HUES64 (cell line): ENCODE measurements at regions not wholly inside any gene's neighbourhood (a gene's known extent, or its start where the extent isn't known, plus 50 kb on each side); places are given as distances from the start of the nearest gene placed in this dataset.
"Not testable (repeated sequence)": the region's sequence is repeated elsewhere in the genome, so short reads cannot be mapped to it uniquely, and the experiment has no call there.

Experiments used
- H3K27ac ChIP-seq: 2 replicates; pipeline ENCODE4 v1.7.0; 2013; ENCODE audit warnings: low read depth, low read length, inconsistent platforms
- H3K27me3 ChIP-seq: 2 replicates; pipeline ENCODE4 v1.6.1; 2013; ENCODE audit warnings: mild to moderate bottlenecking, low read length; ENCODE audit not compliant: insufficient read depth
- H3K36me3 ChIP-seq: 2 replicates; pipeline ENCODE4 v1.6.1; 2013; ENCODE audit warnings: mild to moderate bottlenecking, low read length; ENCODE audit not compliant: insufficient read depth
- H3K4me1 ChIP-seq: 2 replicates; pipeline ENCODE4 v1.6.1; 2013; ENCODE audit warnings: mild to moderate bottlenecking, low read length, moderate library complexity; ENCODE audit not compliant: insufficient read depth
- H3K4me3 ChIP-seq: 2 replicates; pipeline ENCODE4 v1.5.1; 2013; ENCODE audit warnings: mild to moderate bottlenecking, low read length, moderate library complexity
- H3K9ac ChIP-seq: 2 replicates; pipeline ENCODE4 v1.6.1; 2013; ENCODE audit warnings: mild to moderate bottlenecking, low read depth, low read length
- H3K9me3 ChIP-seq: 2 replicates; pipeline ENCODE4 v1.6.1; 2013; ENCODE audit warnings: low read depth, low read length; ENCODE audit not compliant: insufficient read depth
- WGBS: fragments of 150-250, 120-280 bp; methylation state at CpG from one replicate; pipeline ENCODE4 v1.1.7; 2013; ENCODE audit warnings: missing lambda C conversion rate; 5-methylcytosine and 5-hydroxymethylcytosine counted together

DNA sequence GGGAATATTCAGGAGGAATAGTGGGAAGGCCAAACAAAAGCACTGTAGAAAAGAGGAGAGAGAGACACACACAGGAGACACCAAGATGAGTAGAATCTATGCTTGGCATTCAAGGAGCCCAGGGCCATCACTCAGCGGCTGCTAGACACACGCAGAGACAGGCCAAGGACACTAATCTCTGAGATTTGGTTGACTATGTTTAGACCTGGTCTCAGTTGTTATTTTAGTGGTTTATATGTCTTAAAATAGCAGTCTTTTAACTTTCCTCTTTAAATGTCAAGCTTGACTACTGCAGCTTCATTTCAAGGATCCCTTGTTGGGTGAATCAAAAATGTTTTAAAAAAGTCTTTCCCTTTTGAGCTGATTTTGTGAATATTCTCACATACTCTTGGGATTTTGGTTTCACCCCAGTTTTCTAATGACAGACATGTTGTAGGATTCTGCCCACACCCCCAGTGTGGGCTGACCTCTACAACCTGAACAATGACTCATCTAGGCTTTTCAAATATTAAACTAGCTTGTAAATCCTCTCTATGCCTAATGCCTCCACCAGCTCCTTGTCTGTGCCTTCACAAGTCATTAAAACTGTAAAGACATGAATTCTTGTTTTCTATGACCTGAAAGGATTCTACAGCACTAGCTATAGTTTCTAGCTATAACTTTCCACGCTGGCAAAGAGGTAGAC is 142.7 kb upstream of the EXOC2 start:
- Histone ChIP-seq H3K27me3 (no peaks in the 10 kb centered on the region), H3K27ac (no peak overlapping the region), H3K9me3 (peaks cover 15% of the 10 kb centered on the region; the same call in 1 of the 2 replicates), H3K4me1 (peaks cover 9% of the 10 kb centered on the region; the same call in 1 of the 2 replicates), H3K36me3 (no peaks in the 10 kb centered on the region), H3K4me3 (no peak overlapping the region), H3K9ac (no peak overlapping the region)
- 86% methylated on average over 3 of the region's 3 CpGs for WGBS

DNA sequence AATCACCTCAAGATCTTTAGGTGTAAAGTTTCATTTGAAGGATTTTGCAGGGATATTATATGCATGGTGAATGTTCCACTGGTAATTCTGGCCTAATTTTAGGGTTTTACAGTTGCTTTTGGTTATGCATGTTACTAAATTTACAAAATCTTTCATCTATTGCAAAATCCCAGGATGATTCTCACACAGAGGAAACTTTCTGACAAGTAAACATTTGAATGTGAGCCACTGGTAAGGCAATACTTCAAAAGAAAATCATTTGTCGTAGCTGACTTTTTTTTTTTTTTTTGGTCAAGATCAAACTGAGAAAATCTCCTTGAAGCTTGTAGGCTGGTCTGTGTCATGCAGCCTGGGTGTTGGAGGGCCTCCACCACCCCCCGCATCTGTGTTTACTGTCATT is 141.9 kb upstream of the EXOC2 start:
- peaks cover 7% of the 10 kb centered on the region; the same call in 1 of the 2 replicates for H3K9me3 ChIP-seq
- no peaks in the 10 kb centered on the region for H3K36me3 ChIP-seq
- H3K9ac ChIP-seq: no peak overlapping the region
- H3K4me1 ChIP-seq: peaks cover 17% of the 10 kb centered on the region
- H3K27ac ChIP-seq: no peak overlapping the region
- no peaks in the 10 kb centered on the region for H3K27me3 ChIP-seq
- H3K4me3 ChIP-seq: no peak overlapping the region
- WGBS: 83% methylated on average over 1 of the region's 2 CpGs

DNA sequence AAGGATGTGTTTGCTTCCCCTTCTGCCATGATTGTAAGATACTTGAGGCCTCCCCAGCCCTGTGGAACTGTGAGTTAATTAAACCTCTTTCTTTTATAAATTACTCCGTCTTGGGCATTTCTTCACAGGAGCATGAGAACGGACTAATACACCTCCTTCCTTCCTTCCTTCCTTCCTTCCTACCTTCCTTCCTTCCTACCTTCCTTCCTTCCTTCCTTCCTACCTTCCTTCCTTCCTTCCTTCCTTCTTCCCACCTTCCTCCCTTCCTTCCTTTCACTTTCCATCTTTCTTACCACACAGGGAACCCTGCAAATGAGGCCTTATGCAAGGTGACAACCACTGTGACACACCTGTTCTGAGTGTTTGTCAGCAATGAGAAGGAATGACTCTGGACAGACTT is 141.3 kb upstream of the EXOC2 start:
- no peaks in the 10 kb centered on the region for H3K27me3 ChIP-seq
- no peaks in the 10 kb centered on the region for H3K36me3 ChIP-seq
- peaks cover 4% of the 10 kb centered on the region; the same call in 1 of the 2 replicates for H3K9me3 ChIP-seq
- no peak overlapping the region for H3K9ac ChIP-seq
- no peak overlapping the region for H3K27ac ChIP-seq
- 89% methylated on average over 2 of the region's 2 CpGs for WGBS
- peaks cover 21% of the 10 kb centered on the region for H3K4me1 ChIP-seq
- H3K4me3 ChIP-seq: no peak overlapping the region

DNA sequence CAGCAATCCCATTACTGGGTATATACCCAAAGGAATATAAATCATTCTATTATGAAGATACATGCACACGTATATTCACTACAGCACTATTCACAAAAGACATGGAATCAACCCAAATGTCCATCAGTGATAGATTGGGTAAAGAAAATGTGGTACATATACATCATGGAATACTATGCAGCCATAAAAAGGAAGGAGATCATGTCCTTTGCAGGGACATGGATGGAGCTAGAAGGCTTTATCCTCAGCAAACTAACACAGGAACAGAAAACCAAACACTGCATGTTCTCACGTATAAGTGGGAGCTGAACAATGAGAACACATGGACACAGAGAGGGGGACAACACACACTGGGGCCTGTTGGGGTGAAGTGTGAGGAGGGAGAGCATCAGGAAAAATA is 139.9 kb upstream of the EXOC2 start:
- H3K9ac ChIP-seq, H3K36me3 ChIP-seq, H3K27me3 ChIP-seq, H3K9me3 ChIP-seq, H3K4me3 ChIP-seq, H3K27ac ChIP-seq: not testable (repeated sequence)
- WGBS: 94% methylated on average over 1 of the region's 2 CpGs
- peaks cover 25% of the 10 kb centered on the region for H3K4me1 ChIP-seq

DNA sequence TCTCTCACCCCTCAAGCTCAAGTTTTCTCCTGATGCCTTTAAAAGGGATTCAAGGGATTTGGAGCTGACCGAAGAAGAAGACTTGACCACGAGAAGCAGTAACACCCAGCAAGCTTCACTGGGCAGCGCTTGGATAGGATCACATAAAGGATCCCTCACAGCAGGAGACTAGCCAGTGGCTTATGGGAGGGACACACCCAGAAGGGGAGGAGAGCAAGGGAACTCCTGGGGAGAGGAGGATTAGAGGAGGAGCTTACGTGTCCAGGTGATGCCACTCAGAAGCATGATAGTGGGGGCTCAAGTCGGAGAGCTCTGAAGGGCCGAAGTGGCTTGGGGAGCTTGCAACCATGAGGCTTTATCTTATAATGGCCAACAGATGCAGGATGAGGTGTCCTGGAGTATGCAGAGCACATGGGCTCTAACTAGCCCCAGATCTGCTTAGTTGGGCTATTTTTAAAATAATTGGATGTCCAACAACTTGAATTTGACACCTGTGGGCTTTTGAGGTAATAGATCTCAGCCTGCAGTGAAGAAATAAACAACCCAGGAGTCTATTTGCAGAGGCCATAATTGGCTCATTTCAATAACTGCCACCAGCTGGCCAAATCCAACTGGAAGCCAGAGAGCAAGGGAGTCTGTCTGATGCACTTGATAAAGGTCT is 137.9 kb upstream of the EXOC2 start:
- H3K36me3 ChIP-seq: no peaks in the 10 kb centered on the region
- H3K4me3 ChIP-seq: no peak overlapping the region
- H3K9me3 ChIP-seq: peaks cover 19% of the 10 kb centered on the region
- no peak overlapping the region for H3K27ac ChIP-seq
- WGBS: 91% methylated on average over 6 of the region's 6 CpGs
- no peaks in the 10 kb centered on the region for H3K27me3 ChIP-seq
- H3K9ac ChIP-seq: no peak overlapping the region
- H3K4me1 ChIP-seq: peaks cover 25% of the 10 kb centered on the region

DNA sequence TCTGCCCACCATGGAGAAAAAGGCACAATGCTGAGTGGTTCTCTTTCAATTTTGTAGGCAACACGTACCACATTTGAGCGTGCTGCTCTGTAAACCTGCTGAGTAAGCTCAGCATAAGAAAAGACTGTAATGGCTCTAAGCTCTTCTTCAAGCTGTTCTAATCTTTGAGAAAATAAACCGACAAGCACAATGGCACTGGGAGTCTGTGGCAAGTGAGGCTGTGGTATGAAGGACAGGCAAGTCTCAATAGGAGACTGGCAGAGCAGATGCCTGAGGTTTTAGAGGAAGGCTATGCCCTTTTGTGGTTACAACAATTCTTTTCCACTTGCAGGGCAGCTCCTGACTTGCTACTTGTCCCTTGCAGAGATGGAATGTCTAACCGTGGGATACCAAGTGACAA is 136.7 kb upstream of the EXOC2 start:
- no peaks in the 10 kb centered on the region for H3K27me3 ChIP-seq
- H3K4me3 ChIP-seq: no peak overlapping the region
- H3K9me3 ChIP-seq: peaks cover 19% of the 10 kb centered on the region
- H3K4me1 ChIP-seq: peaks cover 17% of the 10 kb centered on the region
- 13% methylated on average over 4 of the region's 4 CpGs for WGBS
- H3K36me3 ChIP-seq: no peaks in the 10 kb centered on the region
- peak overlapping the region; percentile 50; the same call in 1 of the 2 replicates for H3K27ac ChIP-seq
- no peak overlapping the region for H3K9ac ChIP-seq

DNA sequence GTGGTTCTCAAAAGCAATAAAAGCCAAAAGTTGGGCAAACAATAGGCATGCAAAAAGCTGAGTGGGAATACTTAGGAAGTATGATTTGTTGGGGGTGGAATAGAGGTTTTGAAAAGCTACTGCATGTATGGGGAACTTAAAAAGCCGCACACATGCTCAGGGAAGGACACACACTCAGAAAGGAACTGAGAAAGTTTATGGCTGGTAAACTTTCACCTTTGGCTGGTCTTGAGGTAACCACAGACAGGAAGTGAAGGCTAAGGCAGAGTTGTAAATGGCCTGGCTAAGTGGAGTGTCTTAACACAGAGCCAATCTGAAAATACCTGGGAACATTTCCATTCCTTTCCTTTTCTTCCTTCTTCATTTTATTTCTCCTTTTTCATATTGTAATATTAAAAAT is 134.5 kb upstream of the EXOC2 start:
- H3K9ac ChIP-seq: no peak overlapping the region

DNA sequence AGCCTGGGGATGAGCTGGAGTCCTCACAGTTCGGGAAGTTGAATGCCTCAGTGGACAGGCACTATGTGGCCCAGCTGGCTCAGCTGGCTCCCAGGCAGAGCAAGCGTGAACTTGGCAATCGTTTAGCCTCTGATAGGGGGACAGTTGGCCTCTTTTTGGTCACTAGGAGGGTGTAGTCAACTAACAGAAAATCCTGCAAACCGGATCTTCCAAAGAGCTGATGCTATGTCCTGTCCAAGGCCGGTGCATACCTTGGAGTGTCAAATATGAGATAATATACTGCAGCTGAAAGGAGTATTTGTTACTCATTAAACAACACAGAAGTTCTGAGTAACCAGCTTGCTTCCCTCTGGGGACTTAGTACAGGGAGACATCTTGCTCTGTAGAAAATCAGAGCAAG is 126.2 kb upstream of the EXOC2 start:
- 88% methylated on average over 5 of the region's 5 CpGs for WGBS
- no peaks in the 10 kb centered on the region for H3K36me3 ChIP-seq
- no peaks in the 10 kb centered on the region; the same call in 1 of the 2 replicates for H3K9me3 ChIP-seq
- no peaks in the 10 kb centered on the region for H3K4me1 ChIP-seq
- H3K27ac ChIP-seq: no peak overlapping the region
- H3K27me3 ChIP-seq: no peaks in the 10 kb centered on the region
- H3K4me3 ChIP-seq: no peak overlapping the region
- no peak overlapping the region for H3K9ac ChIP-seq

More for the DNA sequence above, 134.5 kb upstream of the EXOC2 start:
- Histone ChIP-seq H3K27me3 (no peaks in the 10 kb centered on the region), H3K4me3 (no peak overlapping the region), H3K36me3 (no peaks in the 10 kb centered on the region), H3K4me1 (peaks cover 17% of the 10 kb centered on the region), H3K9me3 (peaks cover 18% of the 10 kb centered on the region), H3K27ac (no peak overlapping the region)
- 97% methylated on average over 1 of the region's 1 CpG for WGBS

DNA sequence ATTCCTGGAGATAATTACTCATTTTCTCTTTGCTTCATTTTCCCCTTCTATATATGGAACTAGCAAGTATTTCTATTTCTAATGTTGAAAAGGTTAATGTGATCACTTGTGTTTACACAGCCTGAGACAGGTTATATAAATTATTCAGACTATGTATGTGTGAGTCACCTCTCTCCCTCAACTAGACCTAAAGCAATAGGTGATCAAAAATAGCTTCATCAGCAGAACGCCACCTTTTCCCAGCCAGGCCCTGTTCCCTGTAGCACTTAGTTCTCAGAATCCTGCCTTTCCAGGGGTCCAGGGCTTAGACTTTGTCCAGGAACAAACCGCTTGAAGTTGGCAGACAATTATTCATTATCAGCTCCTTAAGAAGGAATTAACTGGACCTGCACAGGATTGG is 125.3 kb upstream of the EXOC2 start:
- no peaks in the 10 kb centered on the region for H3K36me3 ChIP-seq
- no peak overlapping the region for H3K9ac ChIP-seq
- H3K27me3 ChIP-seq: no peaks in the 10 kb centered on the region
- no peaks in the 10 kb centered on the region for H3K4me1 ChIP-seq
- H3K4me3 ChIP-seq: no peak overlapping the region
- WGBS: 92% methylated on average over 2 of the region's 2 CpGs
- no peaks in the 10 kb centered on the region; the same call in 1 of the 2 replicates for H3K9me3 ChIP-seq
- H3K27ac ChIP-seq: no peak overlapping the region

DNA sequence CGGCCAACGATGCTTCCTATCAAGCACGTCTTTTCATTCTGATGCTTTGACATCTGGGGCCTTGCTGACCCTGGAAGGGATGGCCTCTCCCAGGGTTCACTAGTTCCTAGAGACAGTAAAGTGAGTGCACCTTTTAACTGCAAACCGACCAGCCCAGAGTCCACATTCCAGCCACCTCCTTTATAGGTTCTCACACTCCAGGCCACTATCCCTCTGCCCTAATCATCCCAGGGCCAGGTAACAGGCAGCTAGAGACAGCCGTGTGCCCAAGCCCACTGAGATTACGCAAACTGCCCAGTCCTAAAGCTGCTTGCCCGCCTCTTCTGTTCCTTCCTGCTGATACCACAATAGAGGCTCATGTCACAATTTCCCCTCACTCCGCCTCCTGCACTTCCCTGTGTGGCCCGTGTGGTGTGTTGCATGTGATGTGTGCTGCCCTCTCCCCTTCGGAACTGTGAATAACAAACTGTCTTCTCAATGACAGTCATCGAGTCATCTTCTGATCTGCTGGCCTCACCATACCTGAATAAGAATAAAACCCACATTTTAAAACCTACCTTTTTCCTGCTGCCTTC is 123.7 kb upstream of the EXOC2 start:
- Histone ChIP-seq H3K27me3 (no peaks in the 10 kb centered on the region), H3K9me3 (no peaks in the 10 kb centered on the region; the same call in 1 of the 2 replicates), H3K36me3 (no peaks in the 10 kb centered on the region), H3K4me1 (no peaks in the 10 kb centered on the region), H3K27ac (no peak overlapping the region), H3K9ac (no peak overlapping the region), H3K4me3 (no peak overlapping the region)
- 85% methylated on average over 11 of the region's 11 CpGs for WGBS

DNA sequence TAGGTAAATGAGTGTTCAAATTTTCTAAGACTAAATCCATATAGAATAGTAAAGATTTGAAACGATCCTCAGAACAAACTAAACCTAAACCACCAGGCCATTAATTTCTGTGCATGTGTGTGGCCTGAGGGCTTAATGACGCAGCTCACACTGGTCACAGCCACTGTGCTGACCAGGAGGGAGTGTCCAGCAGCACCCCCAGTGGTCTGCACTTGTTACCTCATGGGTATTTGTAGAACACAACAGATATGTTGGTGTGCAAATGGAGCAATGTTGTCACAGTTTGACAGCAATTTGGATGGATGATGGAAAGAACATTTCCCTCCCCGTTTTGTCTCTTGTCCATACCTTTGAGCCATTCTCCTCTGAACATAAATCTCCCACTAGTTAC is 122.4 kb upstream of the EXOC2 start:
- Histone ChIP-seq H3K4me3 (no peak overlapping the region), H3K9me3 (no peaks in the 10 kb centered on the region; the same call in 1 of the 2 replicates), H3K27me3 (no peaks in the 10 kb centered on the region), H3K27ac (no peak overlapping the region), H3K36me3 (no peaks in the 10 kb centered on the region), H3K4me1 (no peaks in the 10 kb centered on the region), H3K9ac (no peak overlapping the region)
- 94% methylated on average over 1 of the region's 3 CpGs for WGBS
